ENCODE measurements at regions not wholly inside any gene's neighbourhood (a gene's known extent, or its start where the extent isn't known, plus 50 kb on each side); places are given as distances from the start of the nearest gene placed in this dataset.

DNA sequence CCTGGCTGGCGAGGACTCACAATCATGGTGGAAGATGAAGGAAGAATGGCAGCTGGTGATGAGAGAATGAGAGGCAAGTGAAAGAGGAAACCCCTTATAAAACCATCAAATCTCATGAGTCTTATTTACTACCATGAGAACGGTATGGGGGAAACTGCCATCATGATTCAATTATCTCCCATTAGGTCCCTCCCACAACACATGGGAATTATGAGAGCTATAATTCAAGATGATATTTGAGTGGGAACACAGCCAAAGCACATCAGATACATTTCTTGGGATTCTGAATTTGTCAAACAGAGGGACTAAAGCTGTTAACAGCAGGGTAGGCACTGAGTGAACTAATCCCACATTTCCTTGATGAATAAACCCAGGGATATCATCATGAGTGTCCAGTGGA is 116.2 kb upstream of the PLCB4 start:
- Histone ChIP-seq H3K4me2 (no peak overlapping the region), H3K9me2 (ENCODE audit: insufficient read depth) (0 out of 2 replicates have a peak, but pooled peaks cover 11% of the 10 kb centered on the region), H3K27ac (ENCODE audit: low read depth) (no peak overlapping the region), H3K79me2 (replicated peaks; ENCODE audit: insufficient read depth) (no peaks in the 10 kb centered on the region), H4K20me1 (replicated peaks; ENCODE audit: insufficient read depth) (no peaks in the 10 kb centered on the region), H3K4me1 (ENCODE audit: insufficient read depth) (no peaks in the 10 kb centered on the region), H3K36me3 (ENCODE audit: insufficient read depth) (no peaks in the 10 kb centered on the region), H3K27me3 (ENCODE audit: insufficient read depth) (no peaks in the 10 kb centered on the region), H2AFZ (no peak overlapping the region), H3K4me3 (no peak overlapping the region), H3F3A (replicated peaks; ENCODE audit: low read depth) (no peaks in the 10 kb centered on the region)
- Mint-ChIP-seq H3K4me1 (no peaks in the 10 kb centered on the region), H3K27ac (no peak overlapping the region), H3K4me3 (no peak overlapping the region), H3K9me3 (no peaks in the 10 kb centered on the region), H3K27me3 (ENCODE audit: insufficient read depth, low read depth, poor library complexity) (peaks cover 3% of the 10 kb centered on the region), H3K36me3 (ENCODE audit: low read depth) (no peaks in the 10 kb centered on the region)
- DNase-seq (ENCODE audit: low spot score) (no peak), ATAC-seq (no peak)
- TF ChIP-seq, protein P1, sequence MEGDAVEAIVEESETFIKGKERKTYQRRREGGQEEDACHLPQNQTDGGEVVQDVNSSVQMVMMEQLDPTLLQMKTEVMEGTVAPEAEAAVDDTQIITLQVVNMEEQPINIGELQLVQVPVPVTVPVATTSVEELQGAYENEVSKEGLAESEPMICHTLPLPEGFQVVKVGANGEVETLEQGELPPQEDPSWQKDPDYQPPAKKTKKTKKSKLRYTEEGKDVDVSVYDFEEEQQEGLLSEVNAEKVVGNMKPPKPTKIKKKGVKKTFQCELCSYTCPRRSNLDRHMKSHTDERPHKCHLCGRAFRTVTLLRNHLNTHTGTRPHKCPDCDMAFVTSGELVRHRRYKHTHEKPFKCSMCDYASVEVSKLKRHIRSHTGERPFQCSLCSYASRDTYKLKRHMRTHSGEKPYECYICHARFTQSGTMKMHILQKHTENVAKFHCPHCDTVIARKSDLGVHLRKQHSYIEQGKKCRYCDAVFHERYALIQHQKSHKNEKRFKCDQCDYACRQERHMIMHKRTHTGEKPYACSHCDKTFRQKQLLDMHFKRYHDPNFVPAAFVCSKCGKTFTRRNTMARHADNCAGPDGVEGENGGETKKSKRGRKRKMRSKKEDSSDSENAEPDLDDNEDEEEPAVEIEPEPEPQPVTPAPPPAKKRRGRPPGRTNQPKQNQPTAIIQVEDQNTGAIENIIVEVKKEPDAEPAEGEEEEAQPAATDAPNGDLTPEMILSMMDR (conservative IDR thresholded peaks at IDR 0.05; ENCODE audit: low read depth in 2 of 2), result no peak
- TF ChIP-seq POLR2AphosphoS5 (IDR thresholded peaks at IDR 0.05; ENCODE audit: low read depth) (no peak), NANOG (IDR thresholded peaks at IDR 0.05; ENCODE audit: borderline replicate concordance) (no peak), CREB1 (CRISPR knock-in tag; IDR thresholded peaks at IDR 0.05; ENCODE audit: low read depth) (no peak), EZH2 (IDR thresholded peaks at IDR 0.05; ENCODE audit: low read depth, unreplicated experiment) (no peak), ZNF331 (CRISPR knock-in tag; IDR thresholded peaks at IDR 0.05; ENCODE audit: low read depth) (no peak)
- TF ChIP-seq, protein P2, sequence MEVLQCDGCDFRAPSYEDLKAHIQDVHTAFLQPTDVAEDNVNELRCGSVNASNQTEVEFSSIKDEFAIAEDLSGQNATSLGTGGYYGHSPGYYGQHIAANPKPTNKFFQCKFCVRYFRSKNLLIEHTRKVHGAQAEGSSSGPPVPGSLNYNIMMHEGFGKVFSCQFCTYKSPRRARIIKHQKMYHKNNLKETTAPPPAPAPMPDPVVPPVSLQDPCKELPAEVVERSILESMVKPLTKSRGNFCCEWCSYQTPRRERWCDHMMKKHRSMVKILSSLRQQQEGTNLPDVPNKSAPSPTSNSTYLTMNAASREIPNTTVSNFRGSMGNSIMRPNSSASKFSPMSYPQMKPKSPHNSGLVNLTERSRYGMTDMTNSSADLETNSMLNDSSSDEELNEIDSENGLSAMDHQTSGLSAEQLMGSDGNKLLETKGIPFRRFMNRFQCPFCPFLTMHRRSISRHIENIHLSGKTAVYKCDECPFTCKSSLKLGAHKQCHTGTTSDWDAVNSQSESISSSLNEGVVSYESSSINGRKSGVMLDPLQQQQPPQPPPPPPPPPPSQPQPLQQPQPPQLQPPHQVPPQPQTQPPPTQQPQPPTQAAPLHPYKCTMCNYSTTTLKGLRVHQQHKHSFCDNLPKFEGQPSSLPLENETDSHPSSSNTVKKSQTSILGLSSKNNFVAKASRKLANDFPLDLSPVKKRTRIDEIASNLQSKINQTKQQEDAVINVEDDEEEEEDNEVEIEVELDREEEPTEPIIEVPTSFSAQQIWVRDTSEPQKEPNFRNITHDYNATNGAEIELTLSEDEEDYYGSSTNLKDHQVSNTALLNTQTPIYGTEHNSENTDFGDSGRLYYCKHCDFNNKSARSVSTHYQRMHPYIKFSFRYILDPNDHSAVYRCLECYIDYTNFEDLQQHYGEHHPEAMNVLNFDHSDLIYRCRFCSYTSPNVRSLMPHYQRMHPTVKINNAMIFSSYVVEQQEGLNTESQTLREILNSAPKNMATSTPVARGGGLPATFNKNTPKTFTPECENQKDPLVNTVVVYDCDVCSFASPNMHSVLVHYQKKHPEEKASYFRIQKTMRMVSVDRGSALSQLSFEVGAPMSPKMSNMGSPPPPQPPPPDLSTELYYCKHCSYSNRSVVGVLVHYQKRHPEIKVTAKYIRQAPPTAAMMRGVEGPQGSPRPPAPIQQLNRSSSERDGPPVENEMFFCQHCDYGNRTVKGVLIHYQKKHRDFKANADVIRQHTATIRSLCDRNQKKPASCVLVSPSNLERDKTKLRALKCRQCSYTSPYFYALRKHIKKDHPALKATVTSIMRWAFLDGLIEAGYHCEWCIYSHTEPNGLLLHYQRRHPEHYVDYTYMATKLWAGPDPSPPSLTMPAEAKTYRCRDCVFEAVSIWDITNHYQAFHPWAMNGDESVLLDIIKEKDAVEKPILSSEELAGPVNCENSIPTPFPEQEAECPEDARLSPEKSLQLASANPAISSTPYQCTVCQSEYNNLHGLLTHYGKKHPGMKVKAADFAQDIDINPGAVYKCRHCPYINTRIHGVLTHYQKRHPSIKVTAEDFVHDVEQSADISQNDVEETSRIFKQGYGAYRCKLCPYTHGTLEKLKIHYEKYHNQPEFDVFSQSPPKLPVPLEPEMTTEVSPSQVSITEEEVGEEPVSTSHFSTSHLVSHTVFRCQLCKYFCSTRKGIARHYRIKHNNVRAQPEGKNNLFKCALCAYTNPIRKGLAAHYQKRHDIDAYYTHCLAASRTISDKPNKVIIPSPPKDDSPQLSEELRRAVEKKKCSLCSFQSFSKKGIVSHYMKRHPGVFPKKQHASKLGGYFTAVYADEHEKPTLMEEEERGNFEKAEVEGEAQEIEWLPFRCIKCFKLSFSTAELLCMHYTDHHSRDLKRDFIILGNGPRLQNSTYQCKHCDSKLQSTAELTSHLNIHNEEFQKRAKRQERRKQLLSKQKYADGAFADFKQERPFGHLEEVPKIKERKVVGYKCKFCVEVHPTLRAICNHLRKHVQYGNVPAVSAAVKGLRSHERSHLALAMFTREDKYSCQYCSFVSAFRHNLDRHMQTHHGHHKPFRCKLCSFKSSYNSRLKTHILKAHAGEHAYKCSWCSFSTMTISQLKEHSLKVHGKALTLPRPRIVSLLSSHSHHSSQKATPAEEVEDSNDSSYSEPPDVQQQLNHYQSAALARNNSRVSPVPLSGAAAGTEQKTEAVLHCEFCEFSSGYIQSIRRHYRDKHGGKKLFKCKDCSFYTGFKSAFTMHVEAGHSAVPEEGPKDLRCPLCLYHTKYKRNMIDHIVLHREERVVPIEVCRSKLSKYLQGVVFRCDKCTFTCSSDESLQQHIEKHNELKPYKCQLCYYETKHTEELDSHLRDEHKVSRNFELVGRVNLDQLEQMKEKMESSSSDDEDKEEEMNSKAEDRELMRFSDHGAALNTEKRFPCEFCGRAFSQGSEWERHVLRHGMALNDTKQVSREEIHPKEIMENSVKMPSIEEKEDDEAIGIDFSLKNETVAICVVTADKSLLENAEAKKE (CRISPR knock-in tag; IDR thresholded peaks at IDR 0.05), result no peak
- TF ChIP-seq, protein P3, sequence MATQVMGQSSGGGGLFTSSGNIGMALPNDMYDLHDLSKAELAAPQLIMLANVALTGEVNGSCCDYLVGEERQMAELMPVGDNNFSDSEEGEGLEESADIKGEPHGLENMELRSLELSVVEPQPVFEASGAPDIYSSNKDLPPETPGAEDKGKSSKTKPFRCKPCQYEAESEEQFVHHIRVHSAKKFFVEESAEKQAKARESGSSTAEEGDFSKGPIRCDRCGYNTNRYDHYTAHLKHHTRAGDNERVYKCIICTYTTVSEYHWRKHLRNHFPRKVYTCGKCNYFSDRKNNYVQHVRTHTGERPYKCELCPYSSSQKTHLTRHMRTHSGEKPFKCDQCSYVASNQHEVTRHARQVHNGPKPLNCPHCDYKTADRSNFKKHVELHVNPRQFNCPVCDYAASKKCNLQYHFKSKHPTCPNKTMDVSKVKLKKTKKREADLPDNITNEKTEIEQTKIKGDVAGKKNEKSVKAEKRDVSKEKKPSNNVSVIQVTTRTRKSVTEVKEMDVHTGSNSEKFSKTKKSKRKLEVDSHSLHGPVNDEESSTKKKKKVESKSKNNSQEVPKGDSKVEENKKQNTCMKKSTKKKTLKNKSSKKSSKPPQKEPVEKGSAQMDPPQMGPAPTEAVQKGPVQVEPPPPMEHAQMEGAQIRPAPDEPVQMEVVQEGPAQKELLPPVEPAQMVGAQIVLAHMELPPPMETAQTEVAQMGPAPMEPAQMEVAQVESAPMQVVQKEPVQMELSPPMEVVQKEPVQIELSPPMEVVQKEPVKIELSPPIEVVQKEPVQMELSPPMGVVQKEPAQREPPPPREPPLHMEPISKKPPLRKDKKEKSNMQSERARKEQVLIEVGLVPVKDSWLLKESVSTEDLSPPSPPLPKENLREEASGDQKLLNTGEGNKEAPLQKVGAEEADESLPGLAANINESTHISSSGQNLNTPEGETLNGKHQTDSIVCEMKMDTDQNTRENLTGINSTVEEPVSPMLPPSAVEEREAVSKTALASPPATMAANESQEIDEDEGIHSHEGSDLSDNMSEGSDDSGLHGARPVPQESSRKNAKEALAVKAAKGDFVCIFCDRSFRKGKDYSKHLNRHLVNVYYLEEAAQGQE (IDR thresholded peaks at IDR 0.05; ENCODE audit: unreplicated experiment), result no peak
- TF ChIP-seq, protein P4, sequence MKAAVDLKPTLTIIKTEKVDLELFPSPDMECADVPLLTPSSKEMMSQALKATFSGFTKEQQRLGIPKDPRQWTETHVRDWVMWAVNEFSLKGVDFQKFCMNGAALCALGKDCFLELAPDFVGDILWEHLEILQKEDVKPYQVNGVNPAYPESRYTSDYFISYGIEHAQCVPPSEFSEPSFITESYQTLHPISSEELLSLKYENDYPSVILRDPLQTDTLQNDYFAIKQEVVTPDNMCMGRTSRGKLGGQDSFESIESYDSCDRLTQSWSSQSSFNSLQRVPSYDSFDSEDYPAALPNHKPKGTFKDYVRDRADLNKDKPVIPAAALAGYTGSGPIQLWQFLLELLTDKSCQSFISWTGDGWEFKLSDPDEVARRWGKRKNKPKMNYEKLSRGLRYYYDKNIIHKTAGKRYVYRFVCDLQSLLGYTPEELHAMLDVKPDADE (IDR thresholded peaks at IDR 0.05), result no peak

Measured in GM23338 (cell line).